Suppressor macrophage treated with lipopolysaccharide for 1 hour (primary cell): ENCODE measurements at regions not wholly inside any gene's neighbourhood (a gene's known extent, or its start where the extent isn't known, plus 50 kb on each side); places are given as distances from the start of the nearest gene placed in this dataset.

Experiments
- DNase-seq, 3 donors: peaks; one replicate each; pipeline ENCODE4 v3.0.0-alpha.2; 2020 to 2022

DNA sequence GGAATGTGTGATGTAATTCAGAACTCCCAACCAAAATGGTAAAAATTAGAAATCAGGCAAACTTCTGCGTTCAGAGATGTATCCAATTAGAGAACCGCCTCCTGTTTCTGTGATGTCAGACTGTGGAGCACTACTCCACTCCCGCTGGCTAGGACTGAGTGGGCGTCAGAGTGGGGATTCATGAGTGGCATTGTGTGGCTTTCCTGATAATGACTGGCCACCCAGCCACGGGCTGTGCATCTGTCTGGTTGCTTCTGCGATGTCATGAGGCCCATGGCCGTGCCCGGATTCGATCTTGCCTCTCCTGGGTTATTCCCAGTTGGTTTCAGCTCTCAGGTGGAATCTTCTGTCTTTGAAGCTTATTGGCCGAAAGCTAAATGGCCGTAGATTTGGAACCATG, 87.1 kb upstream of the KCNA1 start:
- no peak for DNase-seq

DNA sequence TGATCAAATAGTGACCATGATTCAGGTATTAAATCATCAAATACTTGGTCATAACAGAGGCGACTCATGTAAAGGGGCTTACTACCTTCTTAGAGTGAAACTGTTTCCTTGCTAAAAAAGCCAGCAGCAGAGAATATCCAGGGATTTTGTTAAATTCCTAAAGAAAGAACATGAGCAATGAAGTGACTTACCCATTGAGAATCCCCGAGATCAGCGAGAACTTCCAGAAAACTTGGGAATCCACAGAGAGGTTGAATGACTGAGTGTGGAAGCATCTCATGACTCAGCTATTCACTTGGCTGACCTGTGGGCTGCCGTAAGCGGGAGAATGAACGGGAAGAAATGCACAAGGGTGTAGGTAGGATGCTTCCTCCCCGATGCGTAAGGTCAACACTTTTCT, 85.3 kb upstream of the KCNA1 start:
- peak in 1 of 3 donors; percentile 40 for DNase-seq

DNA sequence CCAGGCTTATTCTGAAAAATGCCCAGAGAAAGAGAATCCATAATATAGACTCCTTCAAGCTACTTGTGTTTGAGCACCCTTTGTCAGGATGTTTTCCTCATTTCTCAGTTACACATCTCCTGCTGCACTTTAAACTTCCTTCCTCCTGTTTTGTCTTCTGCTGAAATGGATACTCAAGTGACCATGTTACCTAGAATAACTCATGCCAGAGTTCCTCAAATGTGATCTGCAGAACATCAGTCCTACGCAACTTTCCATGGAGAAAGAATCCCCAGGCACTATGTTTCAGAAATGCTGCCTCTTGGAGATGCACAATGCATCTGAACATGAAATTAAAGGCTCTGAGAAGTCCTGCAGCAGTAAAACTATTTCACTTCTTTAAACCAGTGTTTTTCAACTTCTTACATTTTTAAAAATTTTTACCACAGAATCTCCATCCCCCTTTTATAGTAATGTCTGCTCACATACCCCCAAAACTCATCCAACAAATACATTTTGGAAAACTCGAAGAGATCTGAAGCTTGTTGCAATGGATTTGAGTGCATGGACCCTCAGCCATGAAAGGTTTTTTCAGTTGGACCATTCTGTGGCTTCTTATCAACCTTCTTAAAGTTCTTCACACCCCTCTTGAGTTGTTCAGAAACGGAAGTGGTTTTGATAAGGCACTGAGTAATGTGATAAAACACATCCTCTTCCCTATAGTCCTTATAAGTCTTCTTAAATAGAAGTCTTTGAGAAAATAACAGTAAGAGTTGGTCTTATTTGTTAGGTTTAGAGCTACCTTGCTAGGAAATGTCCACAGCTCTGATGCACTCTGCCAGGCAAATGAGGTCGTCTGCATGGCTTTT, 84.5 kb upstream of the KCNA1 start:
- peak; percentile 27 to 30 (median 28) for DNase-seq

DNA sequence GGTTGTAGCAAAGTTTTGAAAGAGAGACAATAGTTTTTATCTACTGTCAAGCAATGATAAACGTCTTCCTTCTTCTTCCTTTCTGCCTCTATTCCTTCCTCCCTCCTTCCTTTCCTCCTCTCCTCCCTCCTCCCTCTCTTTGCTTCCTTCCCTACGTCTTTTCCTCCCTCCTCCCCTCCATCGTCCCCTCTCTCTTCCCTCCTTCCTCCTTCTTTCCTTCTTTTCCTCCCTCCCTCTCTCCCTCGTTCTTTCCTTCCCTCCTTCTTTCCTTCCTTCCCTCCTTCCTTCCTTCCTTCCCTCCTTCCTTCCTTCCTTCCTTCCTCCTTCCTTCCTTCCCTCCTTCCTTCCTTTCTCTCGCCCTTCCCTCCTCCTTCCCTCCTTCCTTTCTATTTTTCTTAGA, 82.8 kb upstream of the KCNA1 start:
- no peak for DNase-seq

DNA sequence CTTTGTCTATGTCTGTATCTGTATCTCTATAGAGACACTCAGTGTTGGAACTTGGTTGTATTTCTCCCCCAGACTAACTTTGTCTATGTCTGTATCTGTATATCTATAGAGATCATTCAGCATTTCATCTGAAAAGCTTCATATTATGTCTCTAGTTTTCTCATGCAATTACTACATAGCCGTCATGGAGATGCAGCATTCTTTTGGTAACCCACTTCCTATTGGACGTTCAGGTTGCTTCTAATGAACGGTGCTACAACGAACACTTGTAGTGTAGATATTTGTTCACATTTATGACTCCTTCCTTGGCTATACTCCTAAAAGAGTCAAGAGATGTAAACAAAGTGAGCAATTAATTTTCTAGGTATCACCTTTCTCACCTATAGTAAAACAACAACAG, 81.5 kb upstream of the KCNA1 start:
- DNase-seq, result no peak

DNA sequence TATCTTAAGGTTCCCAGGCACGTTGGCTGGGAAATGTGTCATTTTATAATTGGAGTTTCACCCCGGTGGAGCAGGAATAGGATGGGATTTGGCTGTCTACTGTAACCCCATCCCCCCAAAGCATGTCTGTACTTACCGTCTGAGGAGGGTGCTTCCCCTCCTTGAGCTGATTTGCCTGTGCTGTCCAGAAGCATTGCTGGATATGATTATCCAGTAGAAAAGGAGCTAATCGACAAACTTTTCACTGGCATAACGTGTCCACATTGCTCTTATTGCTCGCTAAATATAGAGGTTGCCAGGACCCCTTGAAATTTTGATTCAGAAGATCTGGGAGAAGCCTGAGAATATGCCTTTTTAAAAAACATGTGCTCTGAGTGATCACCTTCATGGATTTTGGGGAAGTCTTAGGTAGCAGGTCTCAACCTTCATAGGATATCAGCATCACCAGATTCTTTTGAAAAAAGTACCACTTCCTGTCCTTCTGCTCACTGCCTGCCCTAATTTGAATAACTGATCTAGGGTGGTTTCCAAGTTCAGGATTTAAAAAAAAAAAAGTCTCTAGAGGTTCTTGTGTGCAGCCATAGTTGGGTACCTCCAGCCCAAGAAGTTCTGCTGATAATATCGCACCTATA, 80.4 kb upstream of the KCNA1 start:
- DNase-seq, result no peak

DNA sequence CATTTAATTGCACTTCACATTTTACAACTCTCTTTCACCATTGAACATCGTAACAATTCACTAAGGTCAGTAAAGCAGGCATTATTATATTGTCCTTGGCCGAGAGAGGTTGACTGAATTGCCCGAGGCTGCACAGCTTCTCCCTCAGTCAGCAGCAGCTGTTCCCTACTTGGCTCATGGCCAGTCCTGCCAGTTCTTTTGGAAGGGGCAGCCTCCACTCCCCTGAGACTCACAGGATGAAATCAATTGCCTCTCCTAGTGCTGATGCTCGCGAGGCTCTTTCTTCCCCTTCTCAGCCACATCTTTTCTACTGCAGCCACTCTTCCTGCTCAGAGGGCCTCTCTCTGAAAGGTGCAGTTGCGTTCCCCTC, 79.9 kb upstream of the KCNA1 start:
- no peak for DNase-seq

DNA sequence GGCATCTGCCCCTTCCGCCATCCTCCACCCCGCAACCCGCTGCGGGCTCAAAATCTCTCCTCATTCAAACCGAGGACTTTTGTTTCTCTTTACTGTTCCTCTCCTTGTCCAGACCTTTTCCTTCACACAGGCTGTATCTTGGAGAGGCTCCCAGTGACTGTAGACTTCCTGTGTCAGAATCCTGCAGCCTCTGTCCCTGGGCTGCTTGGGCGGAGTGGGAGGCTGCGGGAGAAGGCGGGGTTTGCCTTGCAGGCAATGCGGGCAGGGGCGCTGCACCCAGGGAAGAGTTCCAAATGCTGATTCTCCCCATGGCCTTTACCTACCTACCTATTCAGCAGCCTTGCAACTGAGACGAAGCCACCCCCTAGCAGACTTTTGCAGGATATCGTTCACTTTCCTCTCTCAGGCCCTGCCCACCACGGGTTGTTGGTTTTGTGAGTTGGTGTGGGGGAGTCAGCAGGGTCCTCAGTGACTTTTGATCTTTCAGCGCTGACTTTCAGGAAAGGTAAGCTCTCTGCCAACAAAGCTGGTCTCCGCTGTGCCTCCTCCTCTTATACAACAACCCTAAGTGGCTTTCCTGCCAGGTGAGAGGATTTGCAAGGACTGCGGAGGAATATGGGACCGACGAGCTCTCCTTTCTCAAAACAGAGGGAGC, 79.0 kb upstream of the KCNA1 start:
- no peak for DNase-seq

DNA sequence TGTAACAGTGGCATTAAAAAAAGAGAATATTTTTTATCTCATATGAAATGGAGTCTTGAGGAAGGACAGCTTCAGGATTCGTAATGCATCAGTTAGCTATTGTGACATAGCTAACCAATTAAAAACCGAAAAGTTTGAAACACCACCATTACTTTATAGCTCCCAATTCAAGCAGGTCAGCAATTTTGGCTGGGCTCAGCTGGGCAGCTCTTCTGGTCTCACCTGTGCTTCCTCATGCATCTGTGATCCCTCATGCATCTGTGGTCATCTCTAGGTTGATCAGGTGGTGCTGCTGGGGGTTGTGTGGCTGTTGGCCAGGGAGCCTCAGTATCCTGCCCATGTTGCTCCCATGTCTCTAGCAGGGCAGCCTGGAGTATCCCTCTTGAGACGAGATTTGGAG, 76.7 kb upstream of the KCNA1 start:
- DNase-seq, result no peak

DNA sequence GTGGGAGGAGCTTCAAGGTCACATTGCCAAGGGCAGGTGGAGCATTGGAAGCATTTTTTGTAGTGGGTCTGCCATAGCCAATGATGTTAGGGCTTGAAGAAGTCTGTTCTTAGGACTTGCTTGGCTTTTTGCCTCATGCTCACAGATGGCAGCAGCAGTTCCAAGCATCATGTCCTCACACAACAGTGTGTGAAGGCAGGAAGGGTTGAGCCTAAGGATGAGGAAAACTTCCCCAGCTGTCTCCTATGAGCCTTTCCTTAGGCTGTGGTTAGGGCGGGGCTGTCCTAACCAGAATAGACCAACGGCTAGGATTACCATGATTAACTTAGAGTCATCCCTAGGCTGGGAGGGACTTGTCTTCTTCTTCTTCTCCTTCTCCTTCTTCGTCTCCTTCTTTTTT, 76.2 kb upstream of the KCNA1 start:
- no peak for DNase-seq

DNA sequence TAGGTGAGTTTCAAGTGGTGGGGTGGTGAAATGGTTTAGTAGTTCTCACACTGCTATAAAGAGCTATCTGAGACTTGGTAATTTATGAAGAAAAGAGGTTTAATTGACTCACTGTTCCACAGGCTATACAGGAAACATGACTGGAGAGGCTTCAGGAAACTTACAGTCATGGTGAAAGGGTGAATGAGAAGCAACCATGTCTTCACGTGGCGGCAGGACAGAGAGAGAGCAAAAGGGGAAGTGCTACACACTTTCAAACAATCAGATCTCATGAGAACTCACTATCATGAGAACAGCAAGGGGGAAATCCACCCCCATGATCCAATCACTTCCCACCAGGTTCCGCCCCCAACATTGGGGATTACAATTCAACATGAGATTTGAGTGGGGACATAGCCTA, 67.3 kb upstream of the KCNA1 start:
- peak in 1 of 3 donors; percentile 38 for DNase-seq

DNA sequence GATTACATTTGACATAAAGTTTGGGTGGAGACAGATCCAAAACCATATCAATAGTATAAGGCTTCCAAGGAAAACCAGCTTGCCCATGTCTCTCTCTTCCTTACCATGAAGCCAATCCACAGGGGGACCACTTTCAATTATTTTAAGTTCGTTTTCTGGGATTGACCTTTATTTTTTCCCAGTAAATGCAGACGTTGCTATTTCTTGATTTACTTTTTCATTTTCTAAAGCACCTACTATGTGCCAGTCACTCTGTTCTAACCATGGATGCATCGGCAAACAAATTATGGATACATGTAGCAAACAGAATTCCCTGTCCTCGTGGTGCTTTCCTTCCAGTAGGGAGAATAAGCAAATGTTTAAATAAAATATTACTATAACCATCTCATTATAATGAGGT, 65.8 kb upstream of the KCNA1 start:
- no peak for DNase-seq

DNA sequence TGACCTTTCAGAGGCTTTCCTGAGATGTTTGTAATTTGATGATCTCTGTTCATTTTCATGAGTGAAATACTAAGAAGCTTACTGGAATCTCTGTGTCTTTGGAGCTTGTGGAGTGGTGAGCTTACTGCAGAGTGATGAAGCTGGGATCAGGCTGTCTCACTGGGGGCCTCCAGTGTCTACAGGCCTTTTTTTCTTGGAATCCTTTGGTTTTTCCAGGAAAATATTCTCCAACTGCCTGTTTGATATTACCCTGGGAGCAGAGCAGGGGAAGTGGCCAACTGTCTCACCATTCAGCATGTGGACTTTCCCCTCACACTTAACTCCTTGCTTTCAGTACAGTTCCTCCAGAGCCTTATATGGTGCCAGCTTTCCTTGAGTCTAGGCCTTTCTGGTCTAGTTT, 62.0 kb upstream of the KCNA1 start:
- DNase-seq, result no peak

DNA sequence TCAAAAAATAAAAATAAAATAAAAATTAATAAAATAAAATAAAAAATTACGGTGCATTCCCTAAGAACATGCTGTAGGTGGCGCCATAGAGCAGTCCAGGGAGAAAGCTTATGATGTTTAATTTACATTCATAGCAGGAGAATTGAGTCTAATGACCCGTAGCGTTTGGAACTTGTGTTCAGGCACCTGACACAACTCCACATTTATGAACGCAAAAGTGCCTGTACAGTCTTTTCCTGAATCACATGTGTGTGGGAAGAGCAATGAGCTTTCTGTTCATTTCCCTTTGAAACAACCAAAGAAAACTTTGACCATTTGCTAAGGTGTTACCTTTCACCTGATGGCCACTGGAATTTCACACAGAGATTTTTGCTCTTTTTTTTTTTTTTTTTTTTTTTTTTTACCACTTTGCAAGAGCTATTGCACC, 60.6 kb upstream of the KCNA1 start:
- DNase-seq, result peak; percentile 43 to 50 (median 47)

DNA sequence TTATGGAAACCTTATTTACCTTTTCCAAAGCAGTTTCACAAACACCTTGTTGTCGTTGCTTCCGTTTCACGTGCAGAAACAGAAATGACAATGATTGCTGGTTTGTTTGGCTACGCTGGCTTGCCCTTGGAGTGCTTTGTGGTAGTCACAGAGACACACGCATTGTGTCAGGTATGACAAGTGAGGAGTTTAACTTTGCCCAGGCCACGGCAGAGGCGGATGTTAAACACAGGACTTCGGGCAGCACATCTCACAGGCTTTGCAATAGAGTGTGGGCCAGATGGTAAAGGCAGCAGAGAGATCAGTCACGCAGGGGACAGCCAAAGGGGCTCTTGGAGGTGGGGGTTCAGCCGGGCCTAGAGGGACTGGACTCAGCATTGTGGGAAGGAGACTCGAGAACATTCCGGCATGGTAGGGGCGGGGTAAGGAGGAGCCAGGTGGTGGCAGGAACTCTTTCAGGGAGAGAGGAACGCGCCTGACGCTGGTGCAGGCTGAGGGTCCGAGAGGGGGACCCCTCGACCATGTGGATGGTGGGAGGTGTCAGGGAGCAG, 59.8 kb upstream of the KCNA1 start:
- DNase-seq, result no peak

DNA sequence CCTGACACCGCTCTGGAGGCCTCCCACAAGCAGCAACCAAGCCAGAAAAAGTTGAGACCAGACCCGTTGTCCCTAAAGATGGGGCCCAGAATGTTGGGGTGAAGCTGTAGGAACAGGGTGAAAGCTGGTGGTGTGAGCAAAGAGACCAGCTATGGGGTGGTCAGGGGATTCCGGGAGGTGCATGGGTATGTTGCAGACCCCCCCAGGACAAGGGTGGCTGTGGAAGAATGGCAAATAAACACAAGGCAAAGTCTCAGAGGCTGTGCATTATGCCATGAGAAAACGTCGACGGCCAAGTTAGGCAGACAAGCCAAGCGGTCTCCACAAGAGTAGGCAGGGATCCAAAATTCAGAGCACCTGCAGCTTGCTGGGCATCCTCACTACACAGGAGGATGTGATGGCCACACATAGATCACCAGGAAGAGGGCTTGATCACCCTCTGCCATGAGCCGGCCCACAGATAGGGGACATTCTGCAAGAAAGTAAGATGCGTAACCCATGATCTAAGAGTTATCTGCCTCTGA, 58.8 kb upstream of the KCNA1 start:
- no peak for DNase-seq

DNA sequence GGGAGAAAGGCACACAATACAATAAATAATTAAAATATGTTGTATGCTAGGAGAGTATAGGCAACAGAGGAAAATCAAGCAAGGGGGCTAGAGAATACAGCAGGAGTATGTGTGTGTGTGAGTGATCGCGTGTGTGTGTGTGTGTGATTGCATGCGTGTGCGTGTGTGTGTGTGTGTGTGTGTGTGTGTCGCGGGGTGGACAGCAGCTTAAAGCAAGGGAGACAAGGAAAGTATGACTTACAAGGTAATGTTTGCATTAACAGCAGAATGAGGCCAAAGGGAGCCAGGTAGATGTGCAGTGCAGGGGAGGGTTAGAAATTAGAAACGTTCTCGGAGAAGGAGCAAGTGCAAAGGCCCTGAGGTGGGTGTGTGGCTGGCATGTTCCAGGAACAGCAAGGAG, 57.4 kb upstream of the KCNA1 start:
- no peak for DNase-seq

DNA sequence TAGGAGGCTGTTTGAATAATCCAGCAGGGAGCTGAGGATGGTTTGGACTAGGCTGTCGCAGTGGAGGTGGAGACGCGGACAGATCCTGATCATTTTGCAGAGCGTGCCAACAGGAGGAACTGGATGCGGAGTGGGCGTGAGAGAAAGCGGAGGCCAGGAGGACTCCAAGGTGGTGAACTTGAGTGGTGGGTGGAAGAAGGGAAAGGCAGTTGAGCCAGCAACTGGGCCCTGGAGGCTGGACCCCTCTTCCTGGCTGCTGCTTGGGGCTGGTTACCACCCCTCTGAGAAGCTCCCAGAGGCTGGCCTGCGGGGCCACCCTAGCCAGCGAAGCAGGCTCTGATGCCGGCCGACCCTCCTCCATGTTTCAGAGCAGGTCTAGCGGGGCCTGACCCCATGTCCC, 56.8 kb upstream of the KCNA1 start:
- no peak for DNase-seq

DNA sequence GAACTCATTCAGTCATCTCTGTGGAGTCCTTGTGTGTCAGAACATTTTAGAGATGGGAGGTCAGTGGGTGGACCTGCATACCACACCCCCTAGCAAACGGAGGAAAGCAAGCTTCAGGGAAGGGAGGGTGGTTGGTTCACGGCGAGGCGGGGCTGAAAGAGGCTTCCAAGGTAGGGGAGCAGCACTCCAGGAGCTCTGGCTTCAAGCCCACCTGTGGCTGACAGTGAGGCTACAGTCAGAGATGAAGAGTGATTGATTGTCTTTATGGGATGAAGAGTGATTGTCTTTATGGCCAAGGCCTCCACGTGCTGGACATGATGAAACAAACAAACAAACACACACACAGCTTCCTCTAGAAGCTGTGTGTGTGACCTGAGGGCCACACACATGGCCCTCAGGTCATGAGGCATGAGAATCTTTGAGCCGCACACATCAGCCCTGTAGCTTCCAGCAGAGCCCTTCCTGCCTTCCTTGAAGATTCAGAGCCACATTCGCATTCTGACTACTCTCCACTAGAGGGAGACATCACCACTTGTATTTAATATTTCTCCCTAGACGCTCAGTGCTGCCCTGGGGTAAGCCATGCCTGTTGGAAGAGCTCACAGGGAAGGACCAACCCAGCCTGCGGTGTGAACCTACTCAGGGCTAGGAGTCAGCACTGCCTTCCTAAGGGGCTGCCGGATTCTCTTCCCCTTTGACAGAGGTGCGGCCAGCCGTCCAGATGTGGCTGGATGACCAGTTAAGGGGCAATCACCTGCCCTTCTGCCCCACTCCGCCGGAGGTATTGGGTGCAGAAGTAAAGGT, 54.4 kb upstream of the KCNA1 start:
- DNase-seq, result peak; percentile 77 to 87 (median 80)

DNA sequence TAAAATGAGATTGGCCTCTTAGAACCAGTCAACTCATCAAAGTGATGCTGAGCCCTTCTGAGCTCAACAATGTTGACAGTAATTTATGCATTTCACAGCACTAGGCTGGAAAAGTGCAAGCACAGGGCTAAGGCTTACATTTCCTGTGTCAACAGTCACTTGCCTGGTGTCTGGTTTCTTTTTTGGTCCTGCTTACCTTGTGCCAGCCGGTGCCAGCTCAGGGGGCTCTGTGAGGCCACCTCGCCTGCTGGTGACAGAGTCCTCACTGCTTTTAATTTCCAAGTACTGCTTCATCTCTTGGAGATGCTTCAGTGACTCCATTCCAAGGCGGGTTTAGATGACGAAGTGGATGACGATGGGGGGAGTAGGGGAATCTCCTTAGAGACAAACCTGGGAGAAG, 53.1 kb upstream of the KCNA1 start:
- DNase-seq, result no peak

DNA sequence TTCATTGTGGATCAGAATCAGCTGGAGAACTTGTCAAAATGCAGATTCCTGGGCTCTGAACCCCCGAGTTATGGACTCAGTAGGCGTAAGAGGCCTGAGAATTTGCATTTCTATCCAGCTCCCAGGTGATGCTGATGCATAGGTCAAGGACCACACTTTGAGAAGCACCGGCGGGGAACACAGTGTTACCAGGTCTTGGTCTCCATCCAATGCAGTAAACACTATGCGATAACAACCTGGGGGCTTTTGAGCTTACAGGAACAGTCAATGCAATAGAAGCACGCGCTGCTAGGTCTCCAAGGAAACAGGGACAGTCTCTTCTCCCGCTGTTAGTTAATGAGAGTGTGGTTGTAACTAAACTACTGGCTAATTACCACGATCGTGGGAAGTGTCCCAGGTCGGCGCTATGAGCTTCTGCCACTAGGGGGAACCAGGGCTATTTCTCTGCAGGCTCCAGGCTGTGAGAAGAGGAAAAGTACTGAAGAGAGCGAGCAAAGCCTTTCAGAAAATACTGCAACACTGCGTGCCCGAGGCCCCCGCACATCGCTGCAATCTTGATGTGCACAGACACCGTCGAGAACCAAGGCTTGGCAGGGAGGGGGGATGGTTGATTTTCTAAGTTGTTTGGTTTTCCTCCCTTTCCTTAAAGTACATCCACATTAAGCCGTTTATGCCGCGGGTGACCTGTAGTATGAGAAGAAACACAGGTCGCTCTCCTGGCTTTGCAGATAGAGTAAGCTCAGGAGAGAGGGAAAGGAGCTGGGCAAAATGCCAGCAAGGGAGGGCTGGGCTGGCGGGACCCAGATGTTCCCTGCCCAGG, 52.0 kb upstream of the KCNA1 start:
- DNase-seq, result peak; percentile 67 to 82 (median 77)

DNA sequence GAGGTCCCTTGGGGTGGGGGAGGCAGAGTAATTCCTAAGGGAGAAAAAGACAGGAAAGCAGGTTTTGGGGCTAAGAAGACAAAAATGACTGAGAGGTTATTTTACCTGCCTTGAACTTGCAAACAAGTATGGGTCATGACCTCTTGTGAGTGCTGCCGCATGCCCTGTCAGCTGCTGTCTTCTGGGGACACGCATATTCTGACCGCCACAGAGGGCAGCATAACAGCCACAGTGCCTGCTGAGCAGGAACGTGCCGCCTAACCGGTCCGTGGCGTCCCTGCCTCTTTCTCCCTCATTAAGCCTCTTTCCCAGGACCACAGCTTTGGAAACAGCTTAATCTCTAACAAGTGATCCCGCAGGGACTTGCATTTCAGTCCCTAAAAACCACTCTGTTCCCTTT, 51.3 kb upstream of the KCNA1 start:
- DNase-seq, result peak in 1 of 3 donors; percentile 3
